Parathyroid adenoma (tissue), 2 donors: ENCODE measurements at regions not wholly inside any gene's neighbourhood (a gene's known extent, or its start where the extent isn't known, plus 50 kb on each side); places are given as distances from the start of the nearest gene placed in this dataset.
A peak's percentile ranks its signal among the peaks of the same experiment; 100 is the strongest.
"Not testable (repeated sequence)": the region's sequence is repeated elsewhere in the genome, so short reads cannot be mapped to it uniquely, and the experiment has no call there.

Experiments used
- H2AFZ ChIP-seq: fragments of 300-600 bp; sonication (generic); one replicate; pipeline ENCODE4 v1.7.0; 2017; ENCODE audit warnings: antibody characterized with exemption, mild to moderate bottlenecking
- H3K27ac ChIP-seq: fragments of 300-600 bp; sonication (generic); one replicate; pipeline ENCODE4 v1.7.0; 2017
- H3K27me3 ChIP-seq: fragments of 300-600 bp; sonication (generic); one replicate; pipeline ENCODE4 v1.7.0; 2017; ENCODE audit warnings: low read length; ENCODE audit not compliant: control insufficient read depth, insufficient read depth
- H3K36me3 ChIP-seq: fragments of 300-600 bp; sonication (generic); one replicate; pipeline ENCODE4 v1.7.0; 2017; ENCODE audit warnings: low read length; ENCODE audit not compliant: control insufficient read depth, insufficient read depth
- H3K4me1 ChIP-seq: fragments of 300-600 bp; sonication (generic); one replicate; pipeline ENCODE4 v1.7.0; 2017; ENCODE audit warnings: control low read depth
- H3K4me2 ChIP-seq: fragments of 300-600 bp; sonication (generic); one replicate; pipeline ENCODE4 v1.7.0; 2017; ENCODE audit warnings: low read length
- H3K4me3 ChIP-seq: fragments of 300-600 bp; sonication (generic); one replicate; pipeline ENCODE4 v1.7.0; 2017; ENCODE audit warnings: low read depth, low read length
- H3K79me2 ChIP-seq: fragments of 300-600 bp; sonication (generic); one replicate; pipeline ENCODE4 v1.7.0; 2017; ENCODE audit warnings: control low read depth
- H3K9ac ChIP-seq: fragments of 300-600 bp; sonication (generic); one replicate; pipeline ENCODE4 v1.7.0; 2017; ENCODE audit warnings: mild to moderate bottlenecking
- H3K9me3 ChIP-seq: fragments of 300-600 bp; sonication (generic); one replicate; pipeline ENCODE4 v1.7.0; 2017; ENCODE audit warnings: low read length; ENCODE audit not compliant: control insufficient read depth
- TF ChIP-seq, protein P1 (sequence below): fragments of 300-600 bp; sonication (generic); IDR thresholded peaks from one replicate; pipeline ENCODE4 v1.7.0; 2017; ENCODE audit warnings: antibody characterized with exemption, mild to moderate bottlenecking
- donor health status: primary hyperparathyroidism.

DNA sequence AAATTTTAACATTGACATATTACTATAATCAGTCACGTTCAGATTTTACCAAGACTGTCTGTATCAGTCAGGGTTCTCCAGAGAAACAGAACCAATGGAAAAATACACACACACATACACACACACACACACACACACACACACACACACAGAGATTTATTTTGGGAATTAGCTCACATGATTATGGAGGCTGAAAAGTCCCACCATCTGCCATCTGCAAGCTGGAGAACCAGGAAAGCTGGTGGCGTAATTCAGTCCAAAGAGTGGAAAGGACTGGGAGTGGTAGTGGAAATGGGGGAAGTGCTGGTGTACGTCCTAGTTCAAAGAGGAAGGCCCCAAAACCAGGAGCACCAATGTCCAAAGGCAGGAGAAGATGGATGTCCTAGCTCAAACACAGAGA is 166.4 kb downstream of the AKAIN1 start:
- no peaks in the 10 kb centered on the region for H3K4me1 ChIP-seq
- H3K27ac ChIP-seq, result no peak overlapping the region
- no peak overlapping the region for H3K9ac ChIP-seq
- H3K27me3 ChIP-seq, result no peaks in the 10 kb centered on the region
- no peaks in the 10 kb centered on the region for H3K36me3 ChIP-seq
- no peak overlapping the region for H3K4me3 ChIP-seq
- no peaks in the 10 kb centered on the region for H3K79me2 ChIP-seq
- no peaks in the 10 kb centered on the region for H3K9me3 ChIP-seq
- TF ChIP-seq, protein P1, sequence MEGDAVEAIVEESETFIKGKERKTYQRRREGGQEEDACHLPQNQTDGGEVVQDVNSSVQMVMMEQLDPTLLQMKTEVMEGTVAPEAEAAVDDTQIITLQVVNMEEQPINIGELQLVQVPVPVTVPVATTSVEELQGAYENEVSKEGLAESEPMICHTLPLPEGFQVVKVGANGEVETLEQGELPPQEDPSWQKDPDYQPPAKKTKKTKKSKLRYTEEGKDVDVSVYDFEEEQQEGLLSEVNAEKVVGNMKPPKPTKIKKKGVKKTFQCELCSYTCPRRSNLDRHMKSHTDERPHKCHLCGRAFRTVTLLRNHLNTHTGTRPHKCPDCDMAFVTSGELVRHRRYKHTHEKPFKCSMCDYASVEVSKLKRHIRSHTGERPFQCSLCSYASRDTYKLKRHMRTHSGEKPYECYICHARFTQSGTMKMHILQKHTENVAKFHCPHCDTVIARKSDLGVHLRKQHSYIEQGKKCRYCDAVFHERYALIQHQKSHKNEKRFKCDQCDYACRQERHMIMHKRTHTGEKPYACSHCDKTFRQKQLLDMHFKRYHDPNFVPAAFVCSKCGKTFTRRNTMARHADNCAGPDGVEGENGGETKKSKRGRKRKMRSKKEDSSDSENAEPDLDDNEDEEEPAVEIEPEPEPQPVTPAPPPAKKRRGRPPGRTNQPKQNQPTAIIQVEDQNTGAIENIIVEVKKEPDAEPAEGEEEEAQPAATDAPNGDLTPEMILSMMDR, result no peak
- H3K4me2 ChIP-seq, result no peak overlapping the region
- no peak overlapping the region for H2AFZ ChIP-seq

DNA sequence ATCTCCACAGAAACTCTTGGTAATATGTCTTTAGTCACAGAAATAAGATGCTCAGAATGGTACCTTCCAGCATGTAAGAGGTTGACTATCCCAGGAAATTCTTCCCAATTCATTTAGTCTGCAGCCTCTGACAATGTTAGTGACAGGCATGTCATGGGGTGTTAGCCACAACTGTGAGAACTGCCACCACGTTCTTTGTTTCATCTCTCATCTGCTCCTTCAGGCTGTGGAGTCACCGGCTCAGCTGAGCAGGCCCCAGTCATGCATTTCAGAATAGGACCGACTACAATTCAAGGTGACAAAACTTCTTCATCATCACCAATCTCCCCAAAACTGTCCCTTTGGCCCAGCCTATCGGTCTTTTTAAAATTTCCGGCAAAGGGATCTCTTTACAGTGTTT is 167.5 kb downstream of the AKAIN1 start:
- Histone ChIP-seq H3K4me1 (no peaks in the 10 kb centered on the region), H3K4me3 (no peak overlapping the region), H3K27me3 (no peaks in the 10 kb centered on the region), H3K27ac (no peak overlapping the region), H3K9ac (no peak overlapping the region), H3K9me3 (no peaks in the 10 kb centered on the region), H3K79me2 (no peaks in the 10 kb centered on the region), H2AFZ (no peak overlapping the region), H3K4me2 (no peak overlapping the region), H3K36me3 (no peaks in the 10 kb centered on the region)
- TF ChIP-seq, protein P1, result no peak

DNA sequence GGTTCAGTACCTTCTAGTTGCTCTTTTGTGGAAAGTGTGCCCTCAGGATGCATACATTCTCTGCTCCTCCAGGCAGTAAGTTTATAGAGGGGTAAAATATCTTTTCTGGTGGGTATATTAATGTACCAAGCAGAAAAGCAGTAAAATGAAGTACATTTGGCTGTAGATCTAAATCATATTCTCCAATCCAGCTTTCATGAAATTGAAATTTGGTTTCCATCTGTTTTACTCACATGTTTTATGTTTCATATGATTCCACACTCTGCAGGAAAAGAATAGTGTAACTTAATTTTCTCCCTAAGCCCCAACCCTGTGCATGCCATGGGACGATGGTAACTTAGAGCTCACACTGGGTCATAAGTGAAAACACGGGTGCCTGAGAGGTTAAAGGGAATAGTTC is 172.3 kb downstream of the AKAIN1 start:
- TF ChIP-seq, protein P1, result no peak
- Histone ChIP-seq H3K79me2 (no peaks in the 10 kb centered on the region), H3K9me3 (no peaks in the 10 kb centered on the region), H3K9ac (no peak overlapping the region), H3K4me3 (no peak overlapping the region), H3K27ac (no peak overlapping the region), H2AFZ (no peak overlapping the region), H3K4me1 (no peaks in the 10 kb centered on the region), H3K36me3 (no peaks in the 10 kb centered on the region), H3K27me3 (no peaks in the 10 kb centered on the region), H3K4me2 (no peak overlapping the region)

DNA sequence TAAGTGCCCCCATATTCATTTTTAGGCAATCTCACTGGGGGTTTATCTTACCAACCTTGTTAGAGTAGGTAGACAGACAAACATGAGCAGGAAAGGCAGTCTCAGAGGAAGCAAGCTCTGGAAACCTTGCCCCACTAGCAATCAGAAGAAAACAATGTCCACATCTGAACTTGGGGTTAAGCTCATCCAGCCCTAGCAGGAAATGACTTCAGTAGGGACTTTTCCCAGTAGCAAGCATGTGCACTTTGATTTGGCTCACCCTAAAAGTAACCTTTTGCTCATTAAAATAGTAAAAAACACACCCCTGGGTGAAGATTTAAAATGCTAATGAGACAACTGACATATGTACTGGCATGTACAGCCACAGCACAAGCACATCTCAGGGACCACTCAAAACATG is 175.5 kb downstream of the AKAIN1 start:
- no peak overlapping the region for H3K4me2 ChIP-seq
- H3K27ac ChIP-seq, result no peak overlapping the region
- no peak overlapping the region for H3K4me3 ChIP-seq
- no peak overlapping the region for H2AFZ ChIP-seq
- H3K9me3 ChIP-seq, result no peaks in the 10 kb centered on the region
- no peaks in the 10 kb centered on the region for H3K79me2 ChIP-seq
- no peaks in the 10 kb centered on the region for H3K36me3 ChIP-seq
- H3K4me1 ChIP-seq, result no peaks in the 10 kb centered on the region
- TF ChIP-seq, protein P1, result no peak
- no peaks in the 10 kb centered on the region for H3K27me3 ChIP-seq
- H3K9ac ChIP-seq, result no peak overlapping the region

DNA sequence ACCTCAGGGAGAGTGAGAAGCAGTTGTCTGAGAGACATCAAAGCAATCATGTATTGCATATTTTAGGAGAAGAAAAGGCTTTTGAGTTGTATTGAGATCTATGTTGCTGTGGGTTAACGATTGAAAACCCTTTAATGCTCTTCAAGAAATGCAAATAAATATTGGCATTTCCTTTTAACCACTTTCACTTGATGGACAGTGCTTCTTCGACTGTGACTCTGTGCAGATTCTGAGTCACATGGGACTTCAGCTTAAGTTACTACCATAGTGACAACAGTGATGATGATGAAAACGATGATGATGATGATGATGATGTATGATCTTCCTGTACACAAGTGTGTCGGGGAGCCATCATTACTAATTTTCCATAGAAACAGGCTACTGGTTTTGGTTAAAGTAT is 181.8 kb downstream of the AKAIN1 start:
- Histone ChIP-seq H3K27me3 (no peaks in the 10 kb centered on the region), H3K27ac (no peak overlapping the region), H3K9me3 (no peaks in the 10 kb centered on the region), H3K4me2 (no peak overlapping the region), H3K9ac (no peak overlapping the region), H3K4me1 (no peaks in the 10 kb centered on the region), H3K79me2 (no peaks in the 10 kb centered on the region), H3K4me3 (no peak overlapping the region), H2AFZ (no peak overlapping the region), H3K36me3 (no peaks in the 10 kb centered on the region)
- TF ChIP-seq, protein P1, result no peak

DNA sequence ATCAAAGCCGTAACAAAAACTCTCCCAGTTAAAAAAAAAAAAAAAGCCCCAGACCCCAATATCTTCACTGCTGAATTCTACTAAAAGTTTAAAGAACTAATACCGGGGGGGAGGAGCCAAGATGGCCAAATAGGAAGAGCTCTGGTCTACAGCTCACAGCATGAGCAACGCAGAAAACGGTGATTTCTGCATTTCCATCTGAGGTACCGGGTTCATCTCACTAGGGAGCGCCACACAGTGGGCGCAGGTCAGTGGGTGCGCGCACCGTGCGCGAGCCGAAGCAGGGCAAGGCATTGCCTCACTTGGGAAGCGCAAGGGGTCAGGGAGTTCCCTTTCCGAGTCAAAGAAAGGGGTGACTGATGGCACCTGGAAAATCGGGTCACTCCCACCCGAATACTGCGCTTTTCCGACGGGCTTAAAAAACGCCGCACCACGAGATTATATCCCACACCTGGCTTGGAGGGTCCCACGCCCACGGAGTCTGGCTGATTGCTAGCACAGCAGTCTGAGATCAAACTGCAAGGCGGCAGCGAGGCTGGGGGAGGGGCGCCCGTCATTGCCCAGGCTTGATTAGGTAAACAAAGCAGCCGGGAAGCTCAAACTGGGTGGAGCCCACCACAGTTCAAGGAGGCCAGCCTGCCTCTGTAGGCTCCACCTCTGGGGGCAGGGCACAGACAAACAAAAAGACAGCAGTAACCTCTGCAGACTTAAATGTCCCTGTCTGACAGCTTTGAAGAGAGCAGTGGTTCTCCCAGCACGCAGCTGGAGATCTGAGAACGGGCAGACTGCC is 192.8 kb downstream of the AKAIN1 start:
- not testable (repeated sequence) for H3K9me3 ChIP-seq, H3K27ac ChIP-seq, H2AFZ ChIP-seq, H3K79me2 ChIP-seq, H3K36me3 ChIP-seq, H3K27me3 ChIP-seq, H3K9ac ChIP-seq, H3K4me1 ChIP-seq
- peak overlapping the region; percentile 31 for H3K4me3 ChIP-seq
- peak overlapping the region; percentile 57 for H3K4me2 ChIP-seq
